ENCODE measurements at regions not wholly inside any gene's neighbourhood (a gene's known extent, or its start where the extent isn't known, plus 50 kb on each side); places are given as distances from the start of the nearest gene placed in this dataset.

DNA sequence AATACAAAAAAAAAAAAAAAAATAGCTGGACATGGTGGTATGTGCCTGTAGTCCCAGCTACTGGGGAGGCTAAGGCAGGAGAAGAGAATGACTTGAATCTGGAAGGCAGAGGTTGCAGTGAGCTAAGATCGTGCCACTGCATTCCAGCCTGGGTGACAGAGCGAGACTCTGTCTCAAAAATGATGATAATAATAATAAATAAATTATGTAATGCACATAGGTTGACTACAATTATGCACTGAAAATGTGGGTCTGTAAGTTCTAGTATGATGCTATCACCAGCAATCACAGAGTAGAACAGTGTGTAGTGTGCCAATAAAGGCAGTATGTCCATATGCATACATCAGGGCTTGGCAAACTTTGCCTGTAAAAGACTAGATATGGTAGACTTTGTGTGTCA, 55.6 kb upstream of the MYCN start:
- TF ChIP-seq, protein P1, sequence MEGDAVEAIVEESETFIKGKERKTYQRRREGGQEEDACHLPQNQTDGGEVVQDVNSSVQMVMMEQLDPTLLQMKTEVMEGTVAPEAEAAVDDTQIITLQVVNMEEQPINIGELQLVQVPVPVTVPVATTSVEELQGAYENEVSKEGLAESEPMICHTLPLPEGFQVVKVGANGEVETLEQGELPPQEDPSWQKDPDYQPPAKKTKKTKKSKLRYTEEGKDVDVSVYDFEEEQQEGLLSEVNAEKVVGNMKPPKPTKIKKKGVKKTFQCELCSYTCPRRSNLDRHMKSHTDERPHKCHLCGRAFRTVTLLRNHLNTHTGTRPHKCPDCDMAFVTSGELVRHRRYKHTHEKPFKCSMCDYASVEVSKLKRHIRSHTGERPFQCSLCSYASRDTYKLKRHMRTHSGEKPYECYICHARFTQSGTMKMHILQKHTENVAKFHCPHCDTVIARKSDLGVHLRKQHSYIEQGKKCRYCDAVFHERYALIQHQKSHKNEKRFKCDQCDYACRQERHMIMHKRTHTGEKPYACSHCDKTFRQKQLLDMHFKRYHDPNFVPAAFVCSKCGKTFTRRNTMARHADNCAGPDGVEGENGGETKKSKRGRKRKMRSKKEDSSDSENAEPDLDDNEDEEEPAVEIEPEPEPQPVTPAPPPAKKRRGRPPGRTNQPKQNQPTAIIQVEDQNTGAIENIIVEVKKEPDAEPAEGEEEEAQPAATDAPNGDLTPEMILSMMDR (IDR thresholded peaks at IDR 0.05; ENCODE audit: low read depth, low read length), result no peak
- TF ChIP-seq EZH2phosphoT487 (IDR thresholded peaks at IDR 0.05; ENCODE audit: low read depth), result no peak

All from OCI-LY3 (cell line).